Liver (tissue), 2 donors: ENCODE measurements at regions not wholly inside any gene's neighbourhood (a gene's known extent, or its start where the extent isn't known, plus 50 kb on each side); places are given as distances from the start of the nearest gene placed in this dataset.

Source experiments
- CTCF ChIP-seq: fragments of 150-350 bp; IDR thresholded peaks from 2 replicates; pipeline ENCODE4 v1.5.1; 2017; ENCODE audit warnings: improper control_type of control experiment, low read depth, low read length; ENCODE audit not compliant: missing input control
- FOXA1 ChIP-seq: IDR thresholded peaks from 2 replicates; pipeline ENCODE4 v1.6.1; 2016; ENCODE audit warnings: antibody characterized with exemption
- MAX ChIP-seq: IDR thresholded peaks from 2 replicates; pipeline ENCODE4 v1.6.1; 2016; ENCODE audit warnings: antibody characterized with exemption
- donor health status: healthy.

GRCh38 chr16:85421338-85422195 is 191.6 kb upstream of the GSE1 start:
- no peak for TF ChIP-seq CTCF
- no peak for TF ChIP-seq MAX
- TF ChIP-seq FOXA1: no peak
